ENCODE measurements at regions not wholly inside any gene's neighbourhood (a gene's known extent, or its start where the extent isn't known, plus 50 kb on each side); places are given as distances from the start of the nearest gene placed in this dataset.

- TF ChIP-seq, protein P1, sequence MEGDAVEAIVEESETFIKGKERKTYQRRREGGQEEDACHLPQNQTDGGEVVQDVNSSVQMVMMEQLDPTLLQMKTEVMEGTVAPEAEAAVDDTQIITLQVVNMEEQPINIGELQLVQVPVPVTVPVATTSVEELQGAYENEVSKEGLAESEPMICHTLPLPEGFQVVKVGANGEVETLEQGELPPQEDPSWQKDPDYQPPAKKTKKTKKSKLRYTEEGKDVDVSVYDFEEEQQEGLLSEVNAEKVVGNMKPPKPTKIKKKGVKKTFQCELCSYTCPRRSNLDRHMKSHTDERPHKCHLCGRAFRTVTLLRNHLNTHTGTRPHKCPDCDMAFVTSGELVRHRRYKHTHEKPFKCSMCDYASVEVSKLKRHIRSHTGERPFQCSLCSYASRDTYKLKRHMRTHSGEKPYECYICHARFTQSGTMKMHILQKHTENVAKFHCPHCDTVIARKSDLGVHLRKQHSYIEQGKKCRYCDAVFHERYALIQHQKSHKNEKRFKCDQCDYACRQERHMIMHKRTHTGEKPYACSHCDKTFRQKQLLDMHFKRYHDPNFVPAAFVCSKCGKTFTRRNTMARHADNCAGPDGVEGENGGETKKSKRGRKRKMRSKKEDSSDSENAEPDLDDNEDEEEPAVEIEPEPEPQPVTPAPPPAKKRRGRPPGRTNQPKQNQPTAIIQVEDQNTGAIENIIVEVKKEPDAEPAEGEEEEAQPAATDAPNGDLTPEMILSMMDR (conservative IDR thresholded peaks at IDR 0.05; ENCODE audit: control insufficient read depth, insufficient read depth, low read depth, low read length) = no peak
- DNase-seq (ENCODE audit: low read depth) = no peak
- H3K4me3 ChIP-seq (ENCODE audit: control insufficient read depth, low read depth, low read length) = no peak overlapping the region
These were observed 622.9 kb downstream of the RPS29 start for GRCh38 chr14:48963231-48963790.

DNA sequence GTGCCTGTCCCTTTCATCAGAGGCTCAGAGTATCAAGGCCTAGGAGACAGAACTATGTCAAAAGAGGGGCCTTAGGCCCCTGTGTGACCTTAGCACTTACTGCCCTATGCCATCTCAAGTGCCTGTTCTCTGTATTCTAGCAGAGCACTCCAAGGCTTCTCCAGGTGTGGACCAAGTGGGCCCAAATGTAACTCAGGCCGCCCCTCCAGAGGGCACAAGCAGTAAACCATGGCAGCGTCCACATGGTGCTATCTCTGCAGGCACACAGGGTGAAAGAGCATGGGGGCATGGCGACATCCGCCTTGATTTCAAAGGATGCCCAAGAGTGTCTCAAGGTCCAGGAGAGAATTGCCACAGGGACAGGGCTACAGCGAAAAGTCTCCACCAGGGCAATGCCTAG is 628.7 kb downstream of the RPS29 start:
- DNase-seq (ENCODE audit: low read depth) = no peak
- H3K4me3 ChIP-seq (ENCODE audit: control insufficient read depth, low read depth, low read length) = no peak overlapping the region
- TF ChIP-seq, protein P1 (conservative IDR thresholded peaks at IDR 0.05; ENCODE audit: control insufficient read depth, insufficient read depth, low read depth, low read length) = no peak

GRCh38 chr14:48955857-48956256 is 630.3 kb downstream of the RPS29 start:
- TF ChIP-seq, protein P1 (conservative IDR thresholded peaks at IDR 0.05; ENCODE audit: control insufficient read depth, insufficient read depth, low read depth, low read length) = no peak
- H3K4me3 ChIP-seq (ENCODE audit: control insufficient read depth, low read depth, low read length) = no peak overlapping the region
- DNase-seq (ENCODE audit: low read depth) = no peak

DNA sequence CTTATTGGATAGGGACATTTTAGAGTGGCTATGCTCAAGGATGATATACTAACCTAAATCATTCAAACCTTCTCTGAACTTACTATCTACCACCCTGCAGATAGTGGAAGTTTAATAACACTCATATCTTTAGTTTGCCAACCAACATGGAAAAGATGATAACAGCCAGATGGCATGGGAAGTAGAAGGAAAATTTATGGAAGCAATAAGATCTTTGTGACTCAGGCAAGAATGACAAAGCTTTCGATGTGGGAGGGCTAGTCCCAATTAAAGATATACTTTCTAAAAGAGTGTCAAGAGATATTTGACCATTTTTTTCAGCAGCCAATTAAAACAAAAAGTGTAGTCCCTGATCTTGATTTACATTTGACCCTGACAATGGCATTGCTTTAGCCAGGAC is 631.7 kb downstream of the RPS29 start:
- TF ChIP-seq, protein P1 (conservative IDR thresholded peaks at IDR 0.05; ENCODE audit: control insufficient read depth, insufficient read depth, low read depth, low read length) = no peak
- no peak for DNase-seq (ENCODE audit: low read depth)
- H3K4me3 ChIP-seq (ENCODE audit: control insufficient read depth, low read depth, low read length) = no peak overlapping the region

- DNase-seq (ENCODE audit: low read depth) = no peak
- TF ChIP-seq, protein P1 (conservative IDR thresholded peaks at IDR 0.05; ENCODE audit: control insufficient read depth, insufficient read depth, low read depth, low read length) = no peak
- no peak overlapping the region for H3K4me3 ChIP-seq (ENCODE audit: control insufficient read depth, low read depth, low read length)
These were observed 641.4 kb downstream of the RPS29 start for GRCh38 chr14:48944809-48945208.

- TF ChIP-seq, protein P1 (conservative IDR thresholded peaks at IDR 0.05; ENCODE audit: control insufficient read depth, insufficient read depth, low read depth, low read length) = no peak
- no peak for DNase-seq (ENCODE audit: low read depth)
- H3K4me3 ChIP-seq (ENCODE audit: control insufficient read depth, low read depth, low read length) = no peak overlapping the region
These were observed 642.3 kb downstream of the RPS29 start for GRCh38 chr14:48943913-48944312.
